NCI-H446 (cell line): ENCODE measurements at regions not wholly inside any gene's neighbourhood (a gene's known extent, or its start where the extent isn't known, plus 50 kb on each side); places are given as distances from the start of the nearest gene placed in this dataset.

Experiments used
- DNase-seq, 2 experiments: peaks; one replicate each; lab custom pipeline; 2025; lab: John Stamatoyannopoulos, UW

DNA sequence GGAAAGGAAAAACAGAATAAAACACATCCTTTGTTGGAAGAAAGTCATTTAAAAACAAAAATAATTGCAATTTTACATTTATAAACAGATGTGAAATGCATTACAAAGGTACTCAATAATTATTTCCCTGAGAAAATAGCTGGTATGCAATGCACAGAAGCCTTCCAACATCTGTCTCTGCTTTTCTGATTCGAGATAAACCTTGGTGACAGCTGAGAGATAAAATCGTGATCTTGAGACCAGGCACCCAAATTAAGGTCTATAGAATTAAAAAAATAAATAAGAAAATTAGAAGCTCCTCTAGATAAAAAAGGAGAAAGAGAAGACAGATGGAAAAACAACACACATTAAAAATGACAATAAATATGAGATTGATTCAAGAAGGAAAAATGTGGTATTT is 544.0 kb downstream of the SPRY1 start:
- DNase-seq: no peak

DNA sequence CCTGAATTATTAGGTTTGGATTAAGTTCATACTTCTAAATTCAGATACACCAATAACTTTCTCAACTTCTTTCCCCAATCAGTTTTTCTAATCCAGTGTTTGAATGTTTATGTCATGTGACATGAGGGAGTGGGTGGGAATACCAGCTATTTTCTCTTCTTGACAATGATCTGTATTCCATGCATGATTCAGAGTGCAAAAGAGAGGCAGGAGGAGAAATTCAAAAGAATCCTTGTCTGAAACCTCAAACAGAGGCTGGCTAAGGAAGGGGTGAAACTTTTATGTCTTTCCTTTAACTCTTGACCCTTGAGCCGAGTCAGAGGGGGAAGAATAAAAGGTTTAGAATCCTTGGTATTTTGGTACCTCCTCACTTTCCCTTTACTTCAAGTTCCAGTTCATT is 544.7 kb downstream of the SPRY1 start:
- DNase-seq: no peak

DNA sequence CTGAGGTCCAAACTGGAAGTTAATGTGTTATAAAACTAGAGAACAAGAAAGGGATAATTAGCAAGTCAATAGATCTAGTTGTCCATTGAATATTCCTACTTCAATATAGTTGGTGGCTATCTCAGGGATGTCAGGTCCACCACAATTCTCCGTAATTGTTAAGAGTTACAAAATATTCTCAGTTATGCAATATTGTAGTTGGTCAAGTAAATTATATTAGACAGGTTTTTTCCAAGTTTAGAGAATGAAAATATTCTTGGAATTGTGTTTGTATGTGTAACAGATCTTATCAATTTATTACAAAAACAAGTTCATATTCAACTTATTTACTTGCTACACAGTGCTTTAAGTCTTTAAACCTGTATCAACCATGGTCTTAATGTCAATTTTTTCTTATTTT is 547.4 kb downstream of the SPRY1 start:
- DNase-seq: no peak

DNA sequence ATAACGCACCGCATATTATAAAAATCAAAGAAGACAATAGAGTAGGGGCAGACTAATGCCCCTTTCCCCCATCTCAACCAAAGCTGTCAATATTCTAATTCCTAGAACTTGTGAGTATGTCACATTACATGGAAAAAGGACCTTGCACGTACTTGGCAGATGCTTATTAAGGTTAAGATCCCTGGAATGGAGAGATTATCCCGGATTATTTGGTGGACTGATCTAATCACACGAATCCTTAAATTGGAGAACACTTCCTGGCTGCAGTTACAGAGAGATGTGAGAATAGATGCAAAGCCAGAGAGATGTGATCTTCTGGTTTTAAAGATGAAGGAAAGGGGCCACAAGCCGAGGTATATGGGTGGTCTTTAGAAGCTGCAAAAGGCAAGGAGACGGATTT is 548.7 kb downstream of the SPRY1 start:
- DNase-seq: no peak

DNA sequence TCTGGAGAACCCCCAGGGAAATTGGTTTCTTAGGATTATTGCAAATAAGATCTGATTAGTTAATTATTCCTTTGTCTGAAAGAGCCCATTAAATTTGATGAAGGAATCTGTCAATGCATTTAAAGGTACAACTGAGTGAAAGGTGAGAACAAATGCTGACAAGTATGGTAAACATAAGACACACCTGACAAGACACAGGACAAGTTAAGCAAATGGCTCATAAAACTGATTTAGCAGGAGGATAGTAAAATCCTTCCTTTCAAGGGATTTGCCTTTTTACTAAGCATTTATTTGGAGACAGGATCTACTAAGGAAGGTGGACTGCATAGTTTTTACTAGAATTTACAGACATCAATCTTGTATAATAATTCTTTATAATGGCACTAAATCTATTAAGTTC is 553.9 kb downstream of the SPRY1 start:
- no peak for DNase-seq

DNA sequence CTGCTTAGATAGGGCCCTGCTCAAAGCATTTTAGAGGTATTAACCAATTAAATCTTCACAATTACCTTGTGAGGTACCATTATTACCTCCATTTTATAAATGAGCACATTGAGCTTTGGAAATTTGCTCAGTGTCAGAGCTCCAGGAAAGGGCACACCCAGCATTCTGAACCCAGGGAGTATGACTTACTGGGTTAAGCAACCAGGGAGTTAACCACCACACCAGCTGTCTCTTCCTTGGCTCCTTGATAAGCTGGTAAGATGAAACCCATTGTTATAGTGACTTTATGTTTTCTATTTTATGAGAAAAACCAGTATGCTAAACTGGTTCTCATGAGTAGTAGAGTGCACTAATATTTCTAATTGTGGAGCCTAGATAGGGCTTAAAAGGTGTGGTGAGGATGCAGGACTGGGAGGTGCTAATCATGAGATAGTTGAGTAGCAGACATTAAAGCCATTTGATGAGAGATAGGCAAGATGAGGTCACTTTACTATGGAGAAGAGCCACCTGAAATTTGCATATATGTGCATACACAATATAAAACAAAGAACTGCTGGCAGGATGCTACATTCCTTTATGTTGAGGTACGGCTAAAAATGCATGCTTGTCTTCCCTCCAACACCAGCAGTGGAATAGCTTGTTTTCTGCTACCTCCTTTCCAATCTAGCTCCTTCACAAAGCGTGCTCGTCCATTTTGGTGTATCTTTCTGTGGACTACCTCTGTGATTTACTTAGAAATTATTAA is 556.1 kb downstream of the SPRY1 start:
- DNase-seq: no peak

DNA sequence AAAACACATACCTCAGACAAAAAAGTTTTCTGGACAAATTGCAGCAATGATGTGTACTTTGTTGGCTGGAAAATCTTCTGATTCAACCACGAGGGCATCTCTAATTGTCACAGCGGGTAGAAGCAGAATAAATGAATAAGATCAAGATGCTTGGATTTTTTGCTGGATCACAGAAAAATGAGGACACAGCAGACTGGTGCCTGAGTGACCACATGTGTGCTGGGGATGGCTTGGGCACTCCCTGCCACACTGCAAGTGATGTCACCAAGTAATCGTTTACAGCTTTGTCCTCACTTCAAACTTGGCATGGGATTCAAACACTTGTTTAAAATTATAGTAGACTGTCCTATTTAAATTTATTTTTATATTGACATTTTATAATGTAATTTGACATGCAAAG is 557.0 kb downstream of the SPRY1 start:
- DNase-seq: no peak

DNA sequence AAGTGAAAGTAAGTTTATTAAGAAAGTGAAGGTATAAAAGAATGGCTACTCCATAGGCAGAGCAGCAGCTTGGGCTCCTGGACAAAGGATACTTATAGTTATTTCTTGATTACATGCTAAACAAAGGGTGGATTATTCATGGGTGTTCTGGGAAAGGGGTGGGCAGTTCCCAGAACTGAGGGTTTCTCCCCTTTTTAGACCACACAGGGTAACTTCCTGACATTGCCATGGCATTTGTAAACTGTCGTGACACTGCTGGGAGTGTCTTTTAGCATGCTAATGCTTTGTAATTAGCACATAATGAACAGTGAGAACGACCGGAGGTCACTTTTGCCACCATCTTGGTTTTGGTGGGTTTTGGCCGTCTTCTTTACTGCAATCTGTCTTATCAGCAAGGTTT is 557.6 kb downstream of the SPRY1 start:
- no peak for DNase-seq

DNA sequence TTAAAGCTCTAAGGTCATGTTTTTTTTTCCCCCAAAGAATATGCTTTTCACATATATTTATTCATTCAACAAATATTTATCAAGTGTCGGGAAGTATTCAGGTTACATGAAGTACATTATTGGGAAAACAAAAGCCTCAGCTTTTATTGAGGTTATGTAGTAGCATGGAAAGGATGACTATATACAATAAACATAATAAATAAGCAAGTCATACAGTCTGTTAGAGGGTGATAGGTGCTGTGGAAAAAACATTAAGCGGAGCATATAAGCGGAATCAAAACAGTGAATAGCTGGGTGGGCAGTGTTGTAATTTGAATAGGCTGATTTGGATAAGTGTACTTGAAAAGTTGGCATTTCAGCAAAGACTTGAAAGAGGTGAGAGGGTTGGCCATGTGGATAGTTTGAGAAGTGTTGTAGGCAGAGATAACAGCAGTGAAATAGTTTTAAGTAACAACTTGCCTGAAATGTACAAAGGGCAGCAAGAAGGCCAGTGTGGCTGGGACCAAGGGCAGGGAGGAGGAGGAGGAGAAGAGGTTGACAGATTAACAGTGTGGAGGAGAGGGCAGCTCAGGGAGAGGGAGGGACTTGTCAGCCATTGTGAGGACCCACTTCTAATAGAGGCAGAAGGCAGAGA is 558.7 kb downstream of the SPRY1 start:
- no peak for DNase-seq

DNA sequence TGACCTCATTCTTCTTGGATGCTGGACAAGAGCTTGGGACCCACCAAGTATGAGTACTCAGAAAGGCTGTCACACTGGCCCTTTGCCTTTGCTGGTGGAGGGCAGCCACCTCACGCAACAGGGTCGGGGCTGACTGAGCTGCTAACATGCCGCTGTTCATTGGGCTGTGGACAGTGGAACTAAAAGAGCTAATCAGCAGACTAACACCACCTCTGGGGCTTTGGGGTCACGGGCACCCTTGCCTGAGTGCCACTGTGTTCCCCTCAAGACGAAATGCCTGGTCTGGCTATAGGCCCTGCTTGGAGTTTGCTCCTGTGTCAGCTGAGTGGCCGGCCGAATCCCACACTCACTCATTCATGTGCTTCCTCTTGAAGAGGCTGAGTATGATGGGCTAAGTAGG is 559.6 kb downstream of the SPRY1 start:
- no peak for DNase-seq

DNA sequence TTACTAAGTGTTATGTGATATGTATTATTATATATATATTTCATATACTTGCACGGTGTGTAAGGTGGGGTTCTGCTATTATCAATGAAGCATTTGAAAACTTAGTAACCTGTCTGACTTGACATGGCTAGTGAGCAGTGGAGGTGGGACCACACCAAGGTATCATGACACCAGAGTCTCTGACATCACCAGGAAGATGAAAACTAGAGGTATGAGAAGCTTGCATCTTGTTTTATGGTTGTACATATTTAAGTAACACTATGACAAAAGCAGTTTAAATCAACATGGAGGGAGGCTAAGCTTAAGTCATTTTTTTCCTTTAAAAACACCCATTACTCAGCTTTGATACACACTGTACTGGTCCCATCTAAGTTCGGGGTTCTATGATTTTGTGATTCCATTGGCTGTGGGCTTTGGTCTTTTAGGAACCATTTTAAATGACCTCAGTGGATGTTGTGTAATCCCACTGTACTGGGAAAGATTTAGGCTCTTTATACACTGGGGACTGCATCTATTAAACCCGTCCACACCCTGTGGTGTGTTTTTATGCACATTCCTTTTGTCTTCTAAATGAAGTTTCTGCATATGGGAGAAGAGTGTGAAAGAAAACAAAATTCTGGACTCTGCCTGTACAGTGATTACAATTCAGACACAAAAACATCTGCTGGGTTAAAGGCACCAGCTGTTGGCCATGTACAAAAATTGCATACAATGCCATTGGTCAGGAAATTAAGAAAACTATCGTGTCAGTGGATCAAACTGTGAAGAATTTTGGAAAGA is 570.6 kb downstream of the SPRY1 start:
- DNase-seq: no peak

DNA sequence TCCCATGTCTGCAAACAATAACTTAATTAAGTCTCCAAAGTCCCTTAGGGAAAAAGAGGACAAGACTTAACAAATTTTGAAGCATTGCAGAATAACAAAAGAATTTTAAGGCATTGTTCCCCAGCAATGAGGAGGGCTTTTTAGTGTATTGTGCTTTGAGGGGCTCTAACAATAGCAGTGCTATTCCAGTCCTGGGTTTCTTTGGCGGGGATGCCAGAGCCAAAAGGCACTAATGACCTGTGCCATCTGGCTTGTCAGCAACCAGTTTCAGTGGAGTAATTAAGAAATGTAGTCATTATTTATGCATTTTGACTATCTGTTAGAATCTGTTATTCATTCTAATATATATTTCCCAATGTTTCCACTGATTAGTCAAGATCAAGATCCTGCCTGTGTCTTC is 575.4 kb downstream of the SPRY1 start:
- no peak for DNase-seq

DNA sequence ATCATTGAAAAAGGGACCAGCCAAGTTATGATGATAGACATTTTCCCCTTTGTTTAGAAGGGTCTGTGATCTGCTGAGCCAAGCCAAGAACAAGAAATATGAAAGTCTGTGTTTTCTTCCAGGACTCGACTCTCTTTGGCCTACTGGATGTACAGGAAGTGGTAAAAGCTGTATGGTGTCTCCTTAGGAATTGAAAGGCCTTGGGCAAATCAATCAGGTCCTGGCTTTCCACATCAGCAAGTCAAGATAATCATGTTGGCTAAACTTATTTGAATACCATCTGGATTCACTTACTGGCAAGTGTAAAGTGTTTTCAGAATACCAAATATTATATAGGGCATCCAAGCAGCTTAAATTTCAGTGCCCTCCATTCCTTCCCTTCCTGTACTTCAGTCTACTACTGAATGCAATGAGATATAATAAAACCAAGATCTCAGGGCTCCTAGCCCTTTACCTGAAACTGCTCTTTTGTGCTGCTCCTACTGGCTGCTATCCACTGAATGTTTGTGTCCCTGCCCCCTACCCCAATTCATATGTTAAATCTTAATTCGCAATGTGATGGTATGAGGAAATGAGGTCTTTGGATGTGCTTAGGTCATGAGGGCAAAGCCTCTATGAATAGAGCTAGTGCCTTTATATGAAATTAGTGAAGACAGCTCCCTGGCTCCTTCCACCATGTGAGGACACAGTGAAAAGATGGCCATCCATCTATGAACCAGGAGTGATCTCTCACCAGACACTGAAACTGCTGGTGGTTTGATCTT is 578.0 kb downstream of the SPRY1 start:
- no peak for DNase-seq

DNA sequence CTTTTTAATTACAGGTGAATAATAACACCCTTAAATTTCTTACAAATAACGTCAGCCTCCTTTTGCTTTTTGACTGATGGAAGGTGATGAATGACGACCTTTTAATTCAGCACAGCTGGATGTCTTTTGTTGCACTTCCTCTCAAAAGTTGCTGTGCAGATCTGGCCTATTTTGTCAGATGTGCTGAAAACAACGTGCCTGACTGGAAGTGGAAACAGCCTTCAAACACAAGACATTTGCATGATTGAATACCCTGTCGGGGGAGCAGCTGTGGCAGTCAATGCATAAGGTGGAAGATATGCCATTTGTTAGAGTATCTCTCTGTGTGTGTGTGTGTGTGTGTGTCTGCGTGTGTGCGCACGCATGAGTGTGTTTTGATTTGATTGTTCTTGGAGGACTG is 579.7 kb downstream of the SPRY1 start:
- no peak for DNase-seq

DNA sequence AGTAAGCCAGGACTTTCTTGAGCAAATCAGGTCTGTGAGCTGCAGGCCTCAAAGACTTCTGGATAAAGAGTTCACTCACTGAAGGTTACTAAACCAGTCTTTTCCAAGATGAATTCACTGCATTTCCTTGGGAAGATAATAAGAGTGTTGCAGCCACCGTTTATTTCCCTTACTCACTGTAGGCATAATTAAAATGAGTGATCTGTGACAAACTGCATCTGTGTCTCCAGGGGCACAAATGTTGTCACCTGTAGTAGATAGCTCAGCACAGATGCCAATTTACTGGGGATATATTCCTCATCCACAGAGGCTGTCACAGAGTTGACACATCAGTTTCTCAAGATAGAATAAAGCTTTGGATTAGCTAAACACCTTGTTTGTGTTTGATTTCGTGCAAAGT is 580.2 kb downstream of the SPRY1 start:
- DNase-seq: no peak

DNA sequence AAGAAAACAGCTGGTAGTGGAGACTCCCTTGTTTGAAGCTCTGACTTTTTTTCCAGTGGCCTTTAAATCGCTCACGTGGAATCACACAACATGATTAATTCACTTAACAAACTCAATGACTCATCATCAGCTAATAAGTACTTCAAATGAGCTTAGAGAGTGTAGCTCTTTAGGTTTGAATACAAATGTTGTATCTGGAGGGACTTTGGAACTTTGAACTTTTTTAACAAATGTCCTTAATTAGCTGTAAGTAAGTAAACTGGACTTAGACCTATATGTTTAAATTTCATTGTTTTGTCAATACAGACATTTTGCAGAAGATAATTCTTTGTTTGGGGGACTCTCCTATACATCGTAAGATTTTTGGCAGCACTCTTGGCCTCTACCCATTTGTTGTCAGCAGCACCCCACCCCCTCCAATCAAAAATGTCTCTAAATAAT is 581.1 kb downstream of the SPRY1 start:
- DNase-seq: no peak

DNA sequence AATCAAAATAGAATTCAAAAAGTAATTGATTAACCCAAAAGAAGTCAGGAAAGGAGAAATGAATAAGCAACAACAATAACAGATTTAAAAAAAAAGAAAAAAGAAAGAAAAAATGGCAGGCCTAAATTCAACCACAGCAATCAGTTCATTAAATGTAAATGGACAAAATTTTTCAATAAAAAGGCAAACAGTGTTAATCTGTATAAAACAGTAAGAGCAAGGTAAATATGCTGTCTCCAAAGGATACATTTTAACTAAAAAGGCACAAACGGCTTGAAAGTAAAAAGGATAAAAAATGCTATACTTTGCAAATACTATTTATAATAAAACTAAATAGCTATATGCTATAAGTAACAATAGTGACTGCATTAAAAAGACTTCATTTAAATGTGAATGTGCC is 582.0 kb downstream of the SPRY1 start:
- DNase-seq: no peak

DNA sequence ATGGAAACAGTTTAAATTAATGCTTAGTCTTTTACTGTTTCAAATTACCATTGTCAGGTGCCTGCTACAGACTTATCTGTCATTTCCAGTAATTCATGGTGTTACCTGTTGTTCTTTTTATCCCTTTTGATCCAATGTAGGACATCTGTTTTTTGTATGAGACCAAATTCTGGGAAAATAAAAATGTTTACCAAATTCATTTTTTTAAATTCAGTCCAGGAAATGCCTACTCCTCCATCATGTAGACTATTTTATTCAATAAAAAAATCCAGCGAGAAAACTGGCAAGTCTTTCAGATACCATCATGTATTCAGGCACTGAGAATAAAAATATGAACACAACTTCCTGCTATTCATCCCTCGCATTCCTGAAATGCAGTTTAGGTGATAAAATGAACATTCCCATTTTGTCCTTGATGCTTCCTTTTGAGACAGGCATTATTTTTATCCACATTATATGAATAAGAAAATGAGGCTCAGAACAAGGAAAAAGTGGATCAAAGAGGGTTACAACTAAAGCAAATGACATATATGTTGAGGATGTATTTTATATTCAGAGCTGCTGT is 584.2 kb downstream of the SPRY1 start:
- DNase-seq: no peak

DNA sequence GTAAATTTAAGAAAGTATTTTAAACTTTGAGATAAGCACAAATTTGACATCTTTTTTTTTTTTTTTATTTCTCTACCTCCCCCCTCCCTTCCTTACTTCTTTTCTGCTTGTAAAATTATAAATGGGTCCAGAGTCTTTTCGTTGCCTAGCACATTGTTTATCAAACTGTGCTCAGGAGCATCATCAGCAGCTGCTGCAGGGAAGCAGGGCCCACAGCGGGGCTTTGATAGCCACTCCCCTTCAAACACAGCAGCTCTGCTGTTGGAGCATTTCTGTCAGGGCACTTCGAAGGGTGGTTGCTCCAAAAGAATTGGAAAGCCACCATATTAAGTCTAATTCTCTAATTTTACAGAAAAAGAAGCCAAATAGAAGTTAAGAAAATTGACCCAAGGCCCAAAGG is 588.3 kb downstream of the SPRY1 start:
- no peak for DNase-seq

DNA sequence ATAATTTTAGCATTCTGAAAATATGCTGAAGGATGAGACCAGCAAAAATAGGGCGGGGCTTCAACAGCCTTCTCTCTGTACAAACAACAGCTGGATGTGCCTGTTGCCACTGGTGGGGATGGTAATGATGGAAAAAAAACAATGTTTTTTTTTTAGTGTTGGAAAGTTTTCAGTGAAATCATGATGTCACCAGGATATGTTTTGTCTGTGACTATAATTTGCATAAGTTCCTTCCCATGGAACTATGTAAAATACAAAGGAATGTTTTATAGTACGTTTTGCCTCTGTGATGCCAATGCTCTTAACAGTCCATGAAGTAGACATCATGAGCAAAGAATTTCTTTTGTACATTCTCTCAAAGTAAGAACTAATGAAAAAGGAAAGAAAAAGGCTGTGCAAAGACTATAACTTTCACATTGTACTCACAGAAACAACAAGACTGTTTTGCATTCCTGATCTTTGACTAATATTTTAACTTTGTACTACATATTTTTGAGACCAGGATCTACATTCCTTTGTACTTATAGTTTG is 589.7 kb downstream of the SPRY1 start:
- DNase-seq: no peak

DNA sequence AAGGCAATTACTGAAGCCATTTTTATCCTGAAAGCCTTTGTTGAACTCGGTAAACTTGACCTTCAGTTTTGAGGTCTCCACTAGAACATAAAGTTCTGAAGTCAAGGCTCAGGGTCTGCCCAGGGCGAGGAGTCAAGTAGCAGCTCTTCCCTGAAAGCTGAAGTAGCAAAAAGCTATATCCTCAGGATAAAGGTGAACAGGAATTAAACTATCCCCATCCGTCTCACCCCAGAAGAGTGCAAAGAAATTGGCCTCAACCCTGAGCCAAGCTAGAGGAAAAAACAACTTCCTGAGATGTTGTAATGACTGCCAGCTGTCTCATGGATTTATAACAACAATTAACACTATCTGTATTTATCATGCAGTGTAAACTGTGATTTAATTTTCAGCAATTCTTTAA is 590.8 kb downstream of the SPRY1 start:
- no peak for DNase-seq

DNA sequence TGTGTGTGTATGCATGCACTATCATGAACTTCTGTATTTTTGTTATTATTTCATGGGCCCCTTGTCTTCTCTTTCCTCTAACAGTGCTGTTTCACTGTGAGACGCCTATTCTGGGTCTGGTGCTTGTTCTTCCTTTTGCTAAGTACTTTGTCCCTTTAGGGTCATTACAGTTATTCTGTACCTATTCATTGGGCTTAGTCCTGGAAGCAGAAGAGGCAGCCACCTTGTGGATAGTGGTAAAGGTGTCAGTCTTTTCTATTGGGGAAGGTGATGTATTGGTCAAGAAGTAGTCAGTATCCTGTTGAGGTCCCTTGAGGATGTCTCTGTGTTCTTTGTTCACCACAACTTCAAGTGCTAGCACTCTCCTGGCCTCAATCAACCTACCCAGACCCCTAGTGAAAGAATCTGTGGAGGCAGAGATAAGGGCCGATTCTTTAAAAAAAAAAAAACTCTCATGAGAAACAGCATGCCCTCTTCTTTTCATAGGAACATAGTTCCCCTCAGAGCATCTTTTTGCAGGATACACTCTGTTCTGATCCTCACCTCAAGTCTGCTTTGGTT is 593.8 kb downstream of the SPRY1 start:
- DNase-seq: no peak
